ENCODE measurements at regions not wholly inside any gene's neighbourhood (a gene's known extent, or its start where the extent isn't known, plus 50 kb on each side); places are given as distances from the start of the nearest gene placed in this dataset.

GRCh38 chr1:105700723-105701122, 1355.8 kb upstream of the PRMT6 start:
- 46 to 61% methylated on average over 2 of the region's 2 CpGs for WGBS, 2 donors
- H3K36me3 ChIP-seq: no peaks in the 10 kb centered on the region
- no peaks in the 10 kb centered on the region for H3K27me3 ChIP-seq
- intact Hi-C loops (cut with DNase I): no loop called here
- no peaks in the 10 kb centered on the region for H3K9me3 ChIP-seq
- H3K27ac ChIP-seq: no peak overlapping the region
- no peak overlapping the region for H3K4me3 ChIP-seq
- H3K4me1 ChIP-seq: no peaks in the 10 kb centered on the region
- TF ChIP-seq, protein P1, sequence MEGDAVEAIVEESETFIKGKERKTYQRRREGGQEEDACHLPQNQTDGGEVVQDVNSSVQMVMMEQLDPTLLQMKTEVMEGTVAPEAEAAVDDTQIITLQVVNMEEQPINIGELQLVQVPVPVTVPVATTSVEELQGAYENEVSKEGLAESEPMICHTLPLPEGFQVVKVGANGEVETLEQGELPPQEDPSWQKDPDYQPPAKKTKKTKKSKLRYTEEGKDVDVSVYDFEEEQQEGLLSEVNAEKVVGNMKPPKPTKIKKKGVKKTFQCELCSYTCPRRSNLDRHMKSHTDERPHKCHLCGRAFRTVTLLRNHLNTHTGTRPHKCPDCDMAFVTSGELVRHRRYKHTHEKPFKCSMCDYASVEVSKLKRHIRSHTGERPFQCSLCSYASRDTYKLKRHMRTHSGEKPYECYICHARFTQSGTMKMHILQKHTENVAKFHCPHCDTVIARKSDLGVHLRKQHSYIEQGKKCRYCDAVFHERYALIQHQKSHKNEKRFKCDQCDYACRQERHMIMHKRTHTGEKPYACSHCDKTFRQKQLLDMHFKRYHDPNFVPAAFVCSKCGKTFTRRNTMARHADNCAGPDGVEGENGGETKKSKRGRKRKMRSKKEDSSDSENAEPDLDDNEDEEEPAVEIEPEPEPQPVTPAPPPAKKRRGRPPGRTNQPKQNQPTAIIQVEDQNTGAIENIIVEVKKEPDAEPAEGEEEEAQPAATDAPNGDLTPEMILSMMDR (IDR thresholded peaks at IDR 0.05): no peak
- no peak for DNase-seq
- FAIRE-seq: no peak
- no peak for ATAC-seq

- DNase-seq: no peak
- peaks cover 0 to 4% (median 0%) of the 10 kb centered on the region in 3 donors for H3K4me1 ChIP-seq
- TF ChIP-seq, protein P1 (IDR thresholded peaks at IDR 0.05): no peak
- no peaks in the 10 kb centered on the region for H3K9me3 ChIP-seq
- ATAC-seq: no peak
- H3K36me3 ChIP-seq: no peaks in the 10 kb centered on the region
- FAIRE-seq: no peak
- intact Hi-C loops (cut with DNase I): no loop called here
- no peak overlapping the region for H3K4me3 ChIP-seq
- H3K27me3 ChIP-seq: no peaks in the 10 kb centered on the region
- WGBS, 2 donors: 6 to 9% methylated on average over 1 of the region's 1 CpG
- H3K27ac ChIP-seq: no peak overlapping the region
Observed at GRCh38 chr1:105724286-105724685, 1332.2 kb upstream of the PRMT6 start.

GRCh38 chr1:105730701-105731100, 1325.8 kb upstream of the PRMT6 start:
- no peaks in the 10 kb centered on the region for H3K9me3 ChIP-seq
- no peak overlapping the region for H3K4me3 ChIP-seq
- ATAC-seq (no peak), DNase-seq (no peak), FAIRE-seq (no peak)
- intact Hi-C loops (cut with DNase I): no loop called here
- WGBS, 2 donors: 33 to 43% methylated on average over 3 of the region's 3 CpGs
- H3K36me3 ChIP-seq: no peaks in the 10 kb centered on the region
- no peaks in the 10 kb centered on the region for H3K27me3 ChIP-seq
- H3K4me1 ChIP-seq: no peaks in the 10 kb centered on the region
- H3K27ac ChIP-seq: no peak overlapping the region
- TF ChIP-seq, protein P1 (IDR thresholded peaks at IDR 0.05): no peak

DNA sequence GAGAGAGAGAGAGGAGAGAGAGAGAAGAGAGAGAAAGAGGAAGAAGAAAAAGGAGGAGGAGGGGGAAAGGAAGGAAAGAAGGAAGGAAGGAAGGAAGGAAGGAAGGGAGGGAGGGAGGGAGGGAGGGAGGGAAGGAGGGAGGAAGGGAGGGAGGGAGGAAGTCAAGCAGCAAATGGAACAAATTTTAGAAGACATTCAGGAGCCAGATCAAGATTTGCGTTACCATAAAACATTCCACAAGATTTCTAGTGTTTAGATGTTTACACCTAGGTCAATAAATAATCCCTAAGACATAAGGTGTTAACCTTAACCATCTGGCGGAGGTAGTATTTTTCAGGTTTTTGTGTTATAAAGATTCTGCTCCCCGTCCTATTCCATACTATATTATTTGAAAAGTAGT, 1320.1 kb upstream of the PRMT6 start:
- no peaks in the 10 kb centered on the region for H3K36me3 ChIP-seq
- H3K9me3 ChIP-seq: no peaks in the 10 kb centered on the region
- no peak for ATAC-seq
- WGBS, 2 donors: 66 to 83% methylated on average over 3 of the region's 3 CpGs
- TF ChIP-seq, protein P1 (IDR thresholded peaks at IDR 0.05): no peak
- no peaks in the 10 kb centered on the region for H3K4me1 ChIP-seq
- no peak for DNase-seq
- no peaks in the 10 kb centered on the region for H3K27me3 ChIP-seq
- intact Hi-C loops (cut with DNase I): no loop called here
- no peak overlapping the region for H3K4me3 ChIP-seq
- H3K27ac ChIP-seq: no peak overlapping the region
- FAIRE-seq: no peak

- no peak for DNase-seq
- FAIRE-seq: no peak
- TF ChIP-seq, protein P1 (IDR thresholded peaks at IDR 0.05): no peak
- H3K9me3 ChIP-seq: no peaks in the 10 kb centered on the region
- 58 to 64% methylated on average over 4 of the region's 4 CpGs for WGBS, 2 donors
- no peak overlapping the region for H3K27ac ChIP-seq
- H3K36me3 ChIP-seq: no peaks in the 10 kb centered on the region
- no peak for ATAC-seq
- intact Hi-C loops (cut with DNase I): no loop called here
- no peaks in the 10 kb centered on the region for H3K27me3 ChIP-seq
- no peak overlapping the region for H3K4me3 ChIP-seq
- no peaks in the 10 kb centered on the region for H3K4me1 ChIP-seq
Observed at GRCh38 chr1:105779727-105780126, 1276.7 kb upstream of the PRMT6 start.

Data from pancreas (tissue), 10 donors.